GM13976 (cell line): ENCODE measurements at regions not wholly inside any gene's neighbourhood (a gene's known extent, or its start where the extent isn't known, plus 50 kb on each side); places are given as distances from the start of the nearest gene placed in this dataset.

Experiments used
- DNase-seq: peaks from one replicate; pipeline ENCODE4 v3.0.0; 2012; ENCODE audit warnings: low spot score
- CTCF ChIP-seq: IDR thresholded peaks from 2 replicates; pipeline ENCODE4 v1.5.1; 2012; ENCODE audit warnings: borderline replicate concordance, mild to moderate bottlenecking; ENCODE audit not compliant: insufficient read depth; ENCODE audit errors: extremely low read depth, missing control alignments, control extremely low read depth
- in situ Hi-C: fragments of 300-500 bp; cut with MboI; formaldehyde crosslinking; loops from one replicate; pipeline ENCODE4 v1.12.0; 2022; ENCODE audit warnings: low sequenced_read_pairs, mixed read lengths, inconsistent platforms; ENCODE audit not compliant: unreplicated experiment

- in situ Hi-C loops, result no loop called here
- DNase-seq, result no peak
- TF ChIP-seq CTCF, result no peak
Measured at GRCh38 chr4:163773940-163774339, 279.4 kb downstream of the TMA16 start.

- no peak for TF ChIP-seq CTCF
- no peak for DNase-seq
- in situ Hi-C loops, result no loop called here
Measured at GRCh38 chr4:163776957-163777356, 282.5 kb downstream of the TMA16 start.

- DNase-seq, result no peak
- in situ Hi-C loops, result no loop called here
- TF ChIP-seq CTCF, result no peak
Measured at GRCh38 chr4:163781726-163782125, 287.2 kb downstream of the TMA16 start.

- in situ Hi-C loops, result no loop called here
- DNase-seq, result no peak
- no peak for TF ChIP-seq CTCF
Measured at GRCh38 chr4:163790231-163790630, 295.7 kb downstream of the TMA16 start.

GRCh38 chr4:163795885-163796284, 301.4 kb downstream of the TMA16 start:
- TF ChIP-seq CTCF, result no peak
- in situ Hi-C loops, result no loop called here
- DNase-seq, result no peak

- DNase-seq, result no peak
- in situ Hi-C loops, result no loop called here
- TF ChIP-seq CTCF, result no peak
Measured at GRCh38 chr4:163804001-163804400, 309.5 kb downstream of the TMA16 start.

GRCh38 chr4:163806653-163807052, 312.2 kb downstream of the TMA16 start:
- no peak for DNase-seq
- in situ Hi-C loops, result no loop called here

More at GRCh38 chr4:163806653-163807052, 312.2 kb downstream of the TMA16 start:
- no peak for TF ChIP-seq CTCF
